SKM-1 (cell line): ENCODE measurements at regions not wholly inside any gene's neighbourhood (a gene's known extent, or its start where the extent isn't known, plus 50 kb on each side); places are given as distances from the start of the nearest gene placed in this dataset.

Experiments used
- DNase-seq: peaks from one replicate; lab custom pipeline; 2025; ENCODE audit not compliant: unreplicated experiment; lab: John Stamatoyannopoulos, UW

DNA sequence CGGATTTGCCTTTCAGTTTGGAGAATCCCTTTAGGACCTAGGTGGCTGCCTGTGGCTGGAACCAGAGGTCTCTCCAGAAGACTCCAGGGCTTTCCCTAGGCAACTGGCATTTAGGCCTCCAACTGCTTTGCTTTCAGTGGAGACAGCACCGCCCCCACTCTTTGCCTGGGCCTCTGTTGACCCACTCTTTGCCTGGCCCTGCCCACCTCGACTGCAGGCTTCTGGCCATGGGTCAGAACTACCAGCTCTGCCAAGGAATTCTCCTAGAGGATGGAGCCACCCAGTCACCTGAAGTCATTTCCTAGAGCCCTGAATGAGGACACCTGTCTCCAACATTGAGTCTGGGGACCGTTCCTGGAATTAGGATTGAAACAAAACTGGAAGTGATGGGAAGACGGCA lies 439.0 kb upstream of the CDH4 start:
- DNase-seq = no peak

DNA sequence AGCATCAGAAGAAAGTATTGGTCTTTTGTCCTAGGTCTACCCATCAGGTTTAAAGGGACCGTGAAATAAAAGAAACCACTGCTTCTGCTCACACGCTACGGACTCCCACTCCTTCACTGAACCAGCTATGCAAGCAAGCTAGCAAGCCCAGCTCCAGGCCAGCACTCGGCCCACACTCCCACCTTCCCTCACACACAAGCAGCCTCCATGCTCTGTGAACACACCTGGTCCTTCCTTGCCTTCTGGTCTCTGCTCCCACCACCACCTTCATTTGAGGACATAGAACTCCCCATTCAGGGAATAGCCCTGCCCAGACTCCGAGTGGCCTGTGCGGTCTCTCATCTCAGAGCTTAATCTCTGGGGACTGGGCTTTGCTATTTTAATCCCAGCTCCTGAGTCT lies 436.4 kb upstream of the CDH4 start:
- DNase-seq = no peak

DNA sequence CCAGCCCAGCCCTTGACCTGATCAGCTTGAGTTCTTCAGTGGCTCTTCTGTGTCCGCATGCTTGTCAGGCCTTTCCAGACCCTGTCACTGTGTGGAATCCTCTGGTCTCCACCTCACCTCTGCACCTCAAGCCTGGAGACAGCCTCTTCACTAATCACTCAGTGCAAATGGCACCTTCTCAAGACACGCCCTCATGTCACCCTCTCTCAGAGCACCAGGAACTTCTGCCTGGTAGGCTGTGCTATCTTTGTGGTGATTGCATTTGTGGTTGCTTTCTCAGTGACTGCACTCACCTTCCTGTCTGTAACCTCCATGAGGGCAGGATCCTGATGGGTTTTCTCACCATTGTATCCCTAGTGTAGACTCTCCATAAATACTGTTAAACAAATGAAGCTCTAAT lies 435.2 kb upstream of the CDH4 start:
- no peak for DNase-seq

DNA sequence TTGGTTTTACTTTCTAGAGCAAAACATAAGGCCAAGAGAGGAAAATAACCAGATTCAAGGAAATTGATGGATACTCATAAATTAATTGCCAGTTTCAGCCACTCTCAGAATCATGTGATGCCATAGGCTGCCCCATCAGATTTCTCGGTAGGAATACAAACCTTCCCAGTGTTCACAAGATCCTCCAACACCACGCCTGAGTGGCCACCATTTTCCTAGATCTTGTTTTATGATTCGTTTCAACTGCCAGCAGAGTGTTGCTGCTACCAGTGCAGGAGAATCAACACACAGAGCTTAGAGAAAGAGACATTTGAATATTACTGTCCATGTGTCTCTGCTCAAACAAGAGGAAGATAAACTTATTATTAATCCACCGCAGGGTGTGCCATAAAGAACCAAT lies 434.2 kb upstream of the CDH4 start:
- DNase-seq = no peak

DNA sequence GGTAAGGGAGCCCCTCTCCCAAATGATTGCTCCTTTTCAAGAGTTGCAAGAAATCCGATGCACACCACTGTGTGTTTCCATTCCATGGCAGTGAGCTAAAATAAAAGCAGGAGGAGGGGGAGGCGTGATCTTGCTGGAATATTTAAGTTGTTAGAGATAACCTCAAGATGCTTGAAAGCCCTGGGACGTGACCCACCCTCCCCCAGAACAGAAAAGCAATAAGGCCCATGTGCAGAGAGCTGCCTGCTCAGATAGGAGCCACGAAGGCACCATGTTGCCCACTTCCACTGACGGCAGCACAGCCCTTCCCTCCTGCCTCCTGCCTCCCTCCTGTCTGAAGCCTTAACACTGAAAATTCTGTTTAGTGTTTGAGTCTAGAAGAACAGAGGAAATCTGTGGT lies 432.6 kb upstream of the CDH4 start:
- DNase-seq = no peak

DNA sequence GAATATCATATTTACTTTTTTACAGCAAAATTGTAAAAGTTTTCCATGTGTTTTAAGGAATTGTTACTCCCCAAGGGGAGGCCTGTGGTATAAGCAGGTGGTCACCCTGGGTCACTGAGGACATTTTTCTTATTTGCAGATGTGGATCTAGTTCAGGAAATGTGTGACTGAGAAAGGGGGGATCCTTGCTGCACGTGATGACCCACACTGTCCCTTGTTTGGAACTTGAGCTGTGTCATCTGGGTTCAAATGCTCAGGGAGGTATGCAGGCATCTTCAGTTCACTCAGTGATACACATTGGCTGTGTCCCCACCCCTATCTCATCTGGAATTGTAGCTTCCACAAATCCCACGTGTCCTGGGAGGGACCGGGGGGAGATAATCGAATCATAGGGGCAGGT lies 431.9 kb upstream of the CDH4 start:
- no peak for DNase-seq

DNA sequence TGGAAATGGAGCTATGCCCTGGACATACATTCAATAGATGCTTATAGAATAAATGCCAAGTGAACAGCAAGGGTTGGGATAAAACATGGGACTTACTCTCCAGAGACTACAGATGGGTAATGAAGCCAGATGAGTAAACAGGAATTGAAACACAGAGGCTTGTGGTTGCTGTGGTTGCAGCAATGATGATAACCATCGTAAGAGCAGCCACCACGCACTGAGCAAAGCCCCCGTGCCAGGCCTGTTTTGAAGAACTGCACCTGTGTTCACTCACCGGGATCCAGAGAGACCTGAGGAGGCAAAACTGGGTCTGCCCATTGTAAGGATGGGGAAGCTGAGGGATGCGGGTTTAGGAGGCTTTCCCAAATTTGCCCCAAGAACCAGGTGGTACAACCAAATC lies 431.1 kb upstream of the CDH4 start:
- DNase-seq = no peak

DNA sequence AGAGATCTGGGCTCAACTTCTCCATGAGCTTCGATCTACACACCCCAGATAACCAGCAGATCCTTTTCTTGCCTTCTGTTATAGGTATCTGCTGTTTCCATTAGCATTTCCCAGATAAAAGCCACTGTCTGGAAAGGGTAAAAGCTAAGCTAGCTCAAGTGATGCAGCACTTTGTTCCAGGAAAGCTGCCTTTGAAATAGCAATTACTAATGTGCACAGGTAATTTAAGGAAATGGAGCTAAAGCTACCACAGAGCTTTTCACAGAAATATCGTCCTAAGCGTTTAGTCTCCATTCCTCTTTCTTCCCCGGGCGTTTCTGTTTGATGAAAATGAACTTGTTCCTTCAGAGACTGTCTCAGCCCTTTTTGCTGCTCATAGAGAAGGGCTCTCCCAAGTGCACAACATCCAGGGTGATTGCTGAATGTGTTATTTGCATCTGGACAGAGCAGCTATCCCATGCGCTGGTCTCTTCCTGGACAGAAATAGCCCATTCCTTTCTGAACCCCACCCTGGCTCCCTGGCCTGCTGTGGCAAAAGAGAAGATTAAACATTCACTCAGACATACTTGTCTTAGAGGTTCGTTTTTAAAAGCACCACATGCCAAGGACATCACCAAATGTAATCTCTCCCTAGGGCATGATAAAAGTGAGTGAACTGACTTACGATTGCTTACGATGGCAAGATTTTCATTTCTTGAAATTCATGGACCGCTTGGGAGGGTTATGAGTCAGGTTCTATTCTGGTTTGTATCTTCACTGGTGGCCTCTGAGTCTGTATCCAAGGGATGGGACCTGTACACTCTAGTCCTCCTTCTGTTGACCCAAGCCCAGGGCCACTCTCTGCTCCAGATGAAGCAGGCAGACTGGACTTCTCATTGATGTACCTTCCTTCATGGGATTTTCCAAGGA lies 429.1 kb upstream of the CDH4 start:
- DNase-seq = no peak

DNA sequence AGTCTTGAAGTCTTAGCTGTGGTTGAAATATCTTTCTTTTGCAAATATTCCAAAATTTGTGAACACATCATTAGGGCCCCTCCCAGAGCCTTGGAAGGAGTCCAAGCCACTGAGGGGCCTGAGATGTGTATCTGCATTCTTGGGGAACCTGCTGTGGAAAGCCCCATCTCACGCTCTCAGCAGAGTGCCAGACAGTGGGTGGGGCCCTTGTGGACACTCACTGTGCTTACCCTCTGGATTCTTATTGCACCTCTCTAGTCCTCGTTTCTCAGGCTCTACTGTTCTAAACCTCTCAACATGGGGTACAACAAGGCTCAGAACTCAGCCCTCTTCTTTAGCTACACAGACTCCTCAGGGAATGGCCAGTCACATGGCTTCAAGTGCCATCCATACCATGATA lies 416.2 kb upstream of the CDH4 start:
- DNase-seq = no peak

DNA sequence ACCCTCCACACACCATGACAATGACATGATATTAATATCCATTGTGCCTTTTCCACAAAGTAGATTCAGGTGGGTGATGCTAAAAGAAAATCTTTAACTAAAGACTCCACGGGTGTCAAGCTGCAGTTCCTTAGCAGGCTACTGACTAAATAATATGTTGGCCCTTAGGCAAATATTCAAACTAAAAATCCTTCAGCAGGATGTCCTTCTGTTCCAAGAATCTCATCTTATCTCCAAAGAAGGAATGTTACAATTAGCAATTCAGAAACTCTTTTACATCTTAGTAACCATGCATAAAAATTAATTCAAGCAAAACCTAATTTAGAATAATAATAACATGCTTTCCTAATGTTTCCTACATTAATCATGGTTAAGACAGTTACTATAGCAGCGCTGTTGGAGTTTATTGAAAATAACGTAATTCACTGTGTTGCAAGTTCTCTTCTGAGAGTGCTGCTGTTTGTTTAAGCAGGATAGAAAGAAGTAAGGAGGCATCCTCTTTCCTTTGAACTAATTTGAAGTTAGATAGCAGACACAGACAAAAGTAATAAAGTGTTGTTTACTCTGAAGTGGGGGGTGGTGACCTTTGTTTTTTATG lies 414.8 kb upstream of the CDH4 start:
- no peak for DNase-seq

DNA sequence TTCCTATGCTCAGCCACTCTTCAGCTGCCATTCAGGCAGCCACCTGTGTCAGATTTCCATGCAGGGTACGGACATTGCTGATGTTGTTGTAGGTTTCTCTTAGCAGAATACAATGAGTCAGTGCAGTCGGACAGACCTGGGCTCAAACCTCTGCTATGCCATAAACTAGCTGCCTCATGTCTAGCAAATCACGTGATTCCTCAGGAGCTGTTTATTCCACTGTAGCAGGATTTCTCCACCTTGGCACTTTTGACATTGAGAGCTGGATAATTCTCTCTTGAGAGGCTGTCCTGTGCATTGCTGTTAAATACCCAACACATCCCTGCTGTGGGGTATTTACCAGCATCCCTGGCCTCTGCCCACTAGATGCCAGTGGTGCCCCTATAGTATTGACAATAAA lies 413.8 kb upstream of the CDH4 start:
- DNase-seq = no peak

DNA sequence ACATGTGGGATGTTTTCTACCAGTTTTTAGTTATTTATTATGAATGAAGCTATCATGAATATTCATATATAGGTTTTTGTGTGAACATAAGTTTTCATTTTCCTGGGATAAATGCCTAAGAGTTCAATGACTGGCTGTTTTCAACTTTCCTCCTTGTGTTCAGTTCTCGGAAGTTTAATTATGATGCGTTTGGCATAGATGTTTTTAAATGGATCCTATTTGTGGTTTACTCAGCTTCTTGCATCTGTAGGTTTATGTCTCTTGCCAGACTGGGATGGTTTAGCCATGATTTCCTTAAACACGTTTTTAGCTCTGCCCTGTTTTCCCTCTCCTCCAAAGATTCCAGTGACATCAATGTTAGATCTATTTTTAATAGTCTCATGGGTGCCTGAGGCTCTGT lies 411.1 kb upstream of the CDH4 start:
- DNase-seq = no peak

DNA sequence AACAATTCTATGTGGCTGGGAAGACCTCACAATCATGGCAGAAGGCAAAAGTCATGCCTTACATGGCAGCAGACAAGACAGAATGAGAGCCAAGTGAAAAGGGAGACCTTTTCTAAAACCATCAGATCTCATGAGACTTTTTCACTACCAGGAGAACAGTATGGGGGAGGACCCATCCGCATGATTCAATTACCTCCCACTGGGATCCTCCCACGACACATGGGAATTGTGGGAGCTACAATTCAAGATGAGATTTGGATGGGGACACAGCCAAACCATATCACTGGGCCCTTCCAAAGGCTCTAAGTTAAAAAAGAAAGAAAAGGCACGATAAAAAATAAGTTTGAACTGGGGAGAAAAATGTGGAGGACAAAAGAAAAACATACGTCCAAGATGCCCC lies 406.9 kb upstream of the CDH4 start:
- DNase-seq = no peak

DNA sequence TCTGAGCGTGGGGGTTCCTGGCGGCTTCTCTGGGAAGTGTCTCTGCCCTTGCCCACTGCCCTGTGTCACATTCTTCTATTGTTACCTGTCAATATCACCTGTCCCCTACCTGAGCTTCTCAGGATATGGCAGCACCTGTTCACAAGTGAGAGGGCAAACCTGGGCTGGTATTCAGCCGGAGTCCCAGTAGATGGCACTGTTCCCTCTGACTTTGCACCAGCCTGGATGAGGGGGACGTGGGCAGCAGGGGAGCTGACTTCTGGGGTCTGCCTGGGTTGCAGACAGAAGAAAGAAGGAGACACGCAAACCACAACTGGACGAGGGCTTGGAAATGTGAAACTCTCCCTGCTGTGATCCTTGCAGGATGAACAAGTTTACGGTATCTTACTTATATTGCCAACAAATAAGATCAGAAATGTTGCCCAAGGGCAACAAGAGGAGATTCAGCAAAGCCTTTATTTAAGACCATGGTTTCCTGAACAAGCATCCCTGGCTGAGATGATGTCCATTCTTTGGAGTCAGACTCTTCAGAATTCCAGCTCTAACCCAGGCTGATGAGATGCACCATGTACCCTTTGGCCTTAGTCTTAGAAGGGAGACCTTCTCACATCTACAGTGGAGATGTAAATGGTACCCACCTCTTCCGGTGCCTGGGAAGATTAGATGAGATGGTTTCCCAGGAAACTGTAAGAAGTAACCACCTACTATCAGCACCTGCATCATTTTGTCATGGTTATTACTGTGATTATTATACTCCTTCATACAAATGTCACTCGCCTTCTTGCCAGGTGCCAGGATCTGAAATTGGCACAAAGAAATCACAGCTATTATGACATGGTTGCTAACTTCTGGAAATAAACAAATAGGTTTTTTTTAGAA lies 400.0 kb upstream of the CDH4 start:
- DNase-seq = no peak

DNA sequence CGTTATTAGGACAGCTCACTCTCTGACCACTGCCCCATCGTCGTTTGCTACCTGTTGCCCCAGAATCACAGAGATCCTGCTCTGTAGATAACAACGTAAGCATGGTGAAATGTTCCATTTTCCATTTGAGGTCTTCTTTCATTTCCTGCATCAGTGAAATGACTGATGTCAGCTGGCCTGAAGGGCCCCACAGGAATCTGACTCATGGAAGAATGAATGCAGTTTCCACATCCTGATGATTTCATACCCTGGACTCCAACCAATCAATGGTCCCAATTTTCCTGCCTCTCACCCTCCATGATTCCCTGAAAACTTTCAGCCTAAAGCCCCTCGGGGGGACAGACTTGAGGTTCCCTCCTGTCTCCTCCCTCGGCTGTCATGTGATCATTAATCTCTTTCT lies 394.4 kb upstream of the CDH4 start:
- DNase-seq = no peak

DNA sequence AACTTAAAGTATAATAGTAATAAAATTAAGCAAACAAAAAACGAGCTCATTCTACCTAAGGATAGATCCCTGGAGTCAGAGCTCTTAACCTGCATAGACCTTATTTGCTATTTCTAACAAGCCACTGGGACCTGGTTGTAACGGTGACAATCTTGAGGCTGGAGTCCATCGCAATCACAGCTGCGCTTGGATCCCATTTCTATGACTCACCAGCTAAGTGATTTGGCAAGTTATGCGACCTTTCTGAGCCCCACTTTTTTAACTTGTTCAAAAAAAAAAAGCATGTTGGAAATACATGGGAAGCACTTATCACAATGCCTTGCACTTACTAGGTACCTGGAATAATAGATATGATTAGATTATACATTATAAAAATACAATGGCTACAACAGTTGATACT lies 389.5 kb upstream of the CDH4 start:
- DNase-seq = no peak

DNA sequence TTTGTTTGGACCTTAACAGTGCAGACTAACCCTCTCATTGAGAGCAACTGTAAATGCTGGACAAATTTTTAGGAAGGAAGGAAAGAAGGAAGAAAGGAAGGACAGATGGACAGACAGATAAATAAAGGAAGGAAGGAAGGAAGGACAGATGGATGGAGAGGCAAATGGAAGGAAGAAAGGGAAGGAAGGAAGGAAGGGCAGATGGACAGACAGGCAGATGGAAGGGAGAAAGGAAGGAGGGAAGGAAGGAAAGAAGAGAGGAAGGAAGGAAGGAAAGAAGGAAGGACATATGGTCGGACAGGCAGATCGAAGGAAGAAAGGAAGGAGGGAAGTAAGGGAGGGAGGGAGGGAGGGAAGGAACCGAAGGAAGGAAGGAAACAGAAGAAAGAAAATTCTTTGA lies 388.5 kb upstream of the CDH4 start:
- no peak for DNase-seq

DNA sequence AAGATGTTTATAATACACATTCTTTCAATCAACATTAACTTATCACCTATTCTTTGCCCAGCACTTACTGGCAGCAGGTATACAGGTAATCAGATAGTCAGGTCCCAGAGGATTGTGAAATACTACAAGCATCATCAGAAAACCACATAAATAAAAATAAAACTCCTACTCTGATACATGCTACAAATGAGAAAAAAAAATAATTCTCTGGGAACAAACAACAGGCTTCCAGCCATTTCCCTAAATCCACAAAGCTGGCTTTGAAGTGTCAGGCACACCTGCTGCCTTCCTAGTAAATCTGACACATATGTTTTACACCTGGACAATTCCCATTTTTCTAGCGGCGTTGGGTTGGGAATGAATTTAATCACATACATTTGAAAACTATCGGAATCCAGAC lies 384.5 kb upstream of the CDH4 start:
- DNase-seq = no peak

DNA sequence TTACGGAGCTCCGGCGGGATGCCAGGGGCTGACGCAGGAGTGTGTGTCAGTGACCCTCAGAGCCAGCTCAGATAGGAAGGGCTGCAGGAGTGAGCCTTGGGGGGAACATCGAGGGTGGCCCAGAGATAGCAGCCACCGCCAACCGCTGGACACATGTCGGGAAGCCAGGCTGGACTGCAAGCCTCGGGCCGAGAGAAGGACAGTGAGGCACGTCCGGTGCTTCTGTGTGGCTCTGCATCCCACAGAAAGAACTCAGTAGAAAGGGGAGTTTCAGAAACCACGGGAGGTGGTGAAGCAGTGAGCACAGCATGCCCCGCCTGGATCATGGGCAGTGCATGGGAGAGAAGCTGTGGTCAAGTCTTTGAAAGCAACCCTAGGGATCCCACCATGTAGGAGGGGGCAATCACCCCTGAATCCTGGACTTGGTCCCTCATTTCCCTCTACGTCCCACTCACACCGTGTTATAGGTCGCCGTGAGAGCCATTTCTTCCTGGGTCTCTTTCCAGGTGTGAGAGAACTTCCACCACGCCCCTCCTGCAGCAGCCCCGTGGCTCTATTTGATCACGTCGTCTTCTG lies 383.7 kb upstream of the CDH4 start:
- DNase-seq = no peak

DNA sequence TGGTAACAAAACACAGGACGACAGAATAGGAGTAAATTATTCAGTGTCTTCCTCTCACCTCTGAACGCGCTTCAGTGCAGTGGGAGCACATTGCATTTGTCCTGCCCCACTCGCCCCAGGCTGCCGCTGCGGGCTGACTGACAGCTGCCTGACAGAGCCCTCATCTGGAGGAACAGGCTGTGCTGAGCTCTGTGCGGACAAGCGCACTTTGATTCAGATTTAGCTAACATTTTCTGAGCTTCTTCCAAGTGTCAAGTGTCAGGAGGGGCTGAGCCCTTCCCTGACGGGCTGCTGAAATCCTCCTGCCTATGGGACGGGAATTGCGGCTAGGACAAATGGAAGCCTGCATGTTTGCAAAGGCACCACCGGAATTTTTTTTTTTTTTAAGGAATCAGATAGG lies 383.0 kb upstream of the CDH4 start:
- no peak for DNase-seq

DNA sequence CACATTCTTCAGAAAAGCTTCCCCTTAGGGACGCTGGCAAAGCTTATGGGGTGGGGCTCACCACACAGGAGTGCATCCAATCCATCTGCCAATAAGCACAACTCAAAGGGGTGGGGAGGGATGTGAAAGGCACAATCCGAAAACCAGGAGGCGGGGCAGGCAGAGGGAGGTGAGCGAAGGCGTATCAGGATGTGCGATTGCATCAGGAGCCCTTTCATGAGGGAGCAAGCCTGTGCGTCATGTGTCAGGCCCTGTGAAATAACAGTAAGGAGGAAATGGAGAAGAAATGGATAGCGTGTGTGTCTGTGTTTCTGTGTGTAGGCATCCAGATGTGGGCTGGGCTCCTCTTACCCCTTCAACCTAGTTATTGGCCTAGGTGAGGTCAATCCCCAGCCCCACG lies 382.4 kb upstream of the CDH4 start:
- no peak for DNase-seq

DNA sequence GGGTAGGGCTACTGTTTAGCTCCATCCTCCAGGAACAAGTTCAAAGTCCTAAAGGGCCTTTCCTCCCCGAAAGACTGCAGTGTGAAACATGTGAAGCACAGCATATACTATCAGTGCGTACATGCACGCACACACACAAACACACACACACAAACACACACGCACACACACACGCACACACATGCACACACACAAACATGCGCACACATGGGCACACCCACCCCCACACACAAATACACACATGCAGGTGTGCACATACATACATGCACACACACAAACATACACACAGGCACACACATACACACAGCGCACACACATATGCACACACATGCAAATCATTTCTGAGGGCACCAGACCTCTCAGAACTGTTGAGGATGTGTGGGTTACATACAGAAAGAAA lies 382.0 kb upstream of the CDH4 start:
- no peak for DNase-seq
